Erythroblast (primary cell): ENCODE measurements at regions not wholly inside any gene's neighbourhood (a gene's known extent, or its start where the extent isn't known, plus 50 kb on each side); places are given as distances from the start of the nearest gene placed in this dataset.

Experiments used
- DNase-seq, 2 experiments: peaks; one replicate each; lab custom pipeline; 2025; lab: John Stamatoyannopoulos, UW
- GATA1 ChIP-seq: IDR thresholded peaks from 2 replicates; pipeline ENCODE4 v1.6.1; 2011; ENCODE audit warnings: low read depth, mild to moderate bottlenecking, control low read depth, low read length, moderate library complexity
- POLR2A ChIP-seq: IDR thresholded peaks from 2 replicates; pipeline ENCODE4 v1.6.1; 2011; ENCODE audit warnings: mild to moderate bottlenecking, low read length

DNA sequence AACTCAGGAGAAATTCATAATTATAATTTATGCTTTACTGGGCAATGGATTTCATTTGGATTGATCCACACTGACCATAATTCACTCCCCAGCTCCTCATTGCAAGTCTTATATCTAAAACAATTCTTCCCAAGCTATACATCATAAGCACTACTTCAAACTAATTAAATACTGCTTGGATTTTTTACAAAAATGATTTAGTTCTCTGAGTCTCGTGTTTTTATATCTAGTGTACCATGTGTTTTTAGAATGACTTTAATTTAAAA lies 443.8 kb downstream of the GPAM start:
- TF ChIP-seq GATA1 (no peak), POLR2A (no peak)

DNA sequence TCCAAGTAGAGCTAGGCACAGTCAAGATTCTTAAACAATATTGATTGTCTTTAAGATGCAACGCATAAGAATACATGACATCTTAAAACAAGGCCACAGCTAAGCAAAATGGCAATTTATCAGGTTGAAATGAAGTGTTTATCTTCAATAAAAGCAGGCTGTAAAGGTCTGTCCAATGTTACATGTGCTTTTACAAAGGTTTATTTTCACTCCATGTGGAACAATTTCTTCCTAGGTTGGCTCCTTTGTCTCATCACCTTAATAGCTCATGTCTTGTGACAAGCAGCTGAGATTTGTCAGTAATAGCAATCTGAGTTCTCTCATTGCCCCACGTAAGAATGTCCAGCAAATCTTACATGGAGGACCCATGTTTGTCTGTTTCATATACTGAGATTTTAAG lies 437.6 kb downstream of the GPAM start:
- DNase-seq, result no peak

More for the DNA sequence above, 443.8 kb downstream of the GPAM start:
- no peak for DNase-seq

DNA sequence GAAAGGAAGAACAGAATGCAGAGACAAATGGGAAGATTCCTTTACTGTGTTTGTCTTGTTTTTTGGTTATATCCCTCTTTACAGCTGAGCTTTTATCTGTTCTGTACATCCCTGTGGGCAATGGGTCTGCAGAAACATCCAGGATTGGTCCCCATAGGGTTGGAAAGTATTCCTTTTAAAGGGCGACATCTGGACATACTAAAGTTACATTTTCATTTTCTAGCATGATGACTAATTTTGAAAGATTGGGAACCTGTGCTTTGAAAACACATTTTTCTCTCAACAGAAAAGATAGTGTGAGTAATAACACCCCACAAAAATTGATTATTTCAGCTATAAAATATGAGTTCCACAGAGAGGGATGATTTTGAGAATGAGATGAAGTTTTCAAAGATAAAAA lies 435.8 kb downstream of the GPAM start:
- no peak for DNase-seq
- TF ChIP-seq POLR2A (no peak), GATA1 (no peak)

More for the DNA sequence above, 437.6 kb downstream of the GPAM start:
- no peak for TF ChIP-seq GATA1
- TF ChIP-seq POLR2A, result no peak

DNA sequence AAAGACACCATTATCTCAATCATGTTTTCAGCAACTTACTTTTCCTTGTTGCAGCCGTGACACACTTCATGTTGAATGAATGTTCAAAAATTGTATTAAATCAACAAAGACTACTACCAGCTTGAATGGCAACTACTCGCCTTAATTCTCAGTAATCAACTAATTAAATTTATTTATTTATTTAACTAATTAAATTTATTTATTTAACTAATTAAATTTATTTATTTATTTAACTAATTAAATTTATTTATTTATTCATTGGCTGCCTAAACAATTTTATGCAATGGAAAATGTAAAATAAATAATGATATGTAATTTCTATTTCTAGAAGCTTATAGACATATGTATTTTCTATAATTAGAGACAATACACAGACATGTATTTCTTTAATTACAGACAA lies 435.4 kb downstream of the GPAM start:
- DNase-seq, result no peak
- TF ChIP-seq GATA1, result no peak
- no peak for TF ChIP-seq POLR2A

DNA sequence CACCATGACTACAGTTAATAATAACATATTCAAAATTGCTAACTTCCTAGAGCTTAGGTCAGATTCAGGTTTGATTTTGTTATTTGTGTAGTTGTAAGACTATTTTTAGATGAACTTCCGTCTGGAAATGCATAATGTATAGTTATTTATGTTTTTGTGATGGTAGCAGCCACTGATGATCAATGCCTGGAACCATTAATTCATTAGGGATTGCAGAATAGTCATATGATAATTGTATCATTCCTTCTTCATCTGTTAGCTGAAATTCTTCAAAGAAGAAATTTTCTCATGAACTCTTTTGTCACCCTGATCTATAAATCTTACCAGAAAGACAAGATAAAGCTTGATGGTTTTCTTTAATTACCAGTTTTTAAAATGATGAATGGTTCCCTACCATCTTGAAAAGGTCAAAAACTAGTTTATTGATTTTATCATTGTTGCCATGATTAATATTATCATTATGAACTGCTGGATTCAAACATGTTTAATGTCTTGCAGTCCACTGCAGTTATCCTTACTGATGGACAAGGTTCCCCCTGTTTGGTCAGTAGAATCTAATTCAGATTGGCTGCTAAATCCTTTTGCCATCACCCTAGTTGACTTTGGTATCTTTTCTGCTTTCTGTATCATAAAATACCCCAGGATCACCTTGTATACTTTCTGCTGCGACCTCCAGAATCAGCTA lies 433.3 kb downstream of the GPAM start:
- no peak for DNase-seq
- TF ChIP-seq POLR2A, result no peak
- no peak for TF ChIP-seq GATA1

DNA sequence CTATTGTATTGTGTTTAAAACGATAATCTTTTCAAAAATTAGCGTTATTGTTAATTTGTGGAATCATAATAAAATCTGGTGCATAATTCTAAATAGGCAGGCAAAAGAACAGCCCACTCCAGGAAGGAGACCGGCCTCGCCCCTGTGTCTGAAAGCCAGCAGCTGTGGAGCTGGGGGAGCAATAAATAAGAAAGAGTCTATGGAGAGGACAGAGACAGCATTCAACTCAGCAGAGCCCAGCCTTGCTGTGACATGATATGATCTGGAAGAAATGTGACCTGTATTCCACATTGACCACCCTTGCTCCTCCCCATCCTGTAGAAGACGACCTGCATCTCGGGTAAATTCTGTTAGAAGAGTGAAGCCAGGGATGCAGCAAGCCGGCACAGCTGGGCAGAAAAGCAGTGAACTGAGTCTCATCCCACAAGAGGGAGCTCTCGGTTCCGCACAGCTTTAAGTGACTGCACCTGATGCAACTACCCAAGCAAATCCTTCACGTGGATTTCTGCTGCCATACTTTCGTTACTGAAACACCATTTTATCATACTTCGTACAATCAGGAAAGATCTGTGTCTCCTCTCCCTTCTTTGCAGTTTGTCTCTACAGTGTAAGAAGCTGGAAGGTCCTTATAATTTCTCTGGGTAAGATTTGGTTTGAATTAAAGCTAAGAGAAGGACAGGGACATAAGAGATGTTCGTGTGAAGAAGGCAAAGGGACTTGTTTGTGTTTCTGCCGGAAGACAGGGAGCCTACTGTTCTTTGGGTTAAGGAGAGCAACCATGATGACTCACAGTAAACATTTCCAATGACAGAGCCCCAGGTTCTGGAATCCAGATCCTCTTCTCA lies 427.1 kb downstream of the GPAM start:
- DNase-seq, result peak; percentile 3 to 28

DNA sequence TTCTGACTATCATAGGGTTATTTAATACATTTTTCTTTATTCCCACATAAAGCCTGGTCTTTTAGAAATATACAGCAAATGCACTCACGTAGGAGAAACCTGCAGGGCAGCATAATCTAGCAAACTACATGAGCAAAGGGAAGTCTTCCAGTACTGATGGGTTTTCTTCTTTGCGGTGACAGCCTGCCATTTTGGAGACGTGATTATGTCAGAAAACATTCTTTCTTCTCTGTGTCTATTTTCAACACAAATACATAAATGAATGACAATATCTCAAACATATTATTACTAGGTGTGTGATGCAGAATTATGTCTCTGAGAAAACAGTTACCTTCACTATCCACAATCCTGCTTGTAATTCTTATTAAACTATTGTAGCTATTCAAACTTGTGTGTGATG lies 425.0 kb downstream of the GPAM start:
- DNase-seq, result no peak
- TF ChIP-seq POLR2A (no peak), GATA1 (no peak)

More for the DNA sequence above, 427.1 kb downstream of the GPAM start:
- TF ChIP-seq GATA1 (no peak), POLR2A (no peak)

DNA sequence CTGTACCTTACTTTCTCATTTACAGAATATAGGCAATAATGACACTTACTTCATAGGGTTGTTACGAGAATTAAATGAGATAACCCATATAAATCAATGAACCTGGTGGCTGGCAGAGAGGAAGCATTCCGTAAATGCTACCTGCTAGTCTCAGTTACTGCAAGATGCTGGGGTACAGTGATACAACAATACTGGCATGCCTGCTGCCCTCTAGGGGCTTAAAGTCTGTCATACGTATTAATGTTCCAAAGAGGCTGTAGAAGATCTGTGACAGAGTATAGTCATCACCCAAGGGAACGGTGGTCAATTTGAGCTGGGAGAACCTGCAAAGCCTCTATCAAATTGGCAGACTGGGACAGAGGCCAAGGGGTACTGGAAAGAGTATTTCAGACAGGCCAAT lies 421.5 kb downstream of the GPAM start:
- peak in 1 of 2 experiments; percentile 6 for DNase-seq
- TF ChIP-seq GATA1 (no peak), POLR2A (no peak)

DNA sequence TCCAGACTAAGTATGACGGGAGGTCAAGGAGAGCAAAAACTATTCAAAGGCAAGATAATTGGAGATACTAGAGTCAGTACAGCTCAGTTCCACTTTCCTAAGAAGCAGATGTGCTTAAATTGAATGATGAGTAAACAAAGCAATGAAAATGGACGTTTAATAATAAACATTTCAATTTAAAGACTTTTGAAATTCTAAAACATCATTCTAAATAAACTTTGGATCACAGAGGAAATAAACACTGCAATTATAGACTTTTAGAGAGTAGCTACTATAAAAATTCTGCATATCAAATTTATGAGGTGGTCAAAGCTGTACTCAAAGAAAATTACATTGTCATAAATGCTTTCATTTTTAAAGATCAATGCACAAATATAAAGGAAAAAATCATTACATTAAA lies 418.3 kb downstream of the GPAM start:
- no peak for DNase-seq
- no peak for TF ChIP-seq GATA1

DNA sequence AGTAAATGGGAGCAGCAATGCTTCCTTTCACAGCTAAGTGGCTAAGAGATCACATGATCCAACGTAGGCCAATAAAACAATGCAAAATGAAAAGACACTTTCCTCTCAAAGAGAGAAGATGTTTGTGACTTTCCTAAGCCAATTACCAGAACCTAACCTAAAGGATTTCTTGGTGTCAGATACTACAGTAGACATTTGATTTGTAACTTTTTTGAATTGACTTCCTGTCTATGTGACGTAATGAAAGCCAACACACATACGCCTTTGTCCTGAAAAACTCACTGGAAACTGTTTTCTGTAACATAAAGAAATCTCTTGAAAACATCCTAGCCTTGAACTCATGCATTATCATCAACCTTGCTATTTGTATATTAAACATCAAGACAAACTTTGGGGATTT lies 417.1 kb downstream of the GPAM start:
- no peak for DNase-seq
- TF ChIP-seq POLR2A (no peak), GATA1 (no peak)

DNA sequence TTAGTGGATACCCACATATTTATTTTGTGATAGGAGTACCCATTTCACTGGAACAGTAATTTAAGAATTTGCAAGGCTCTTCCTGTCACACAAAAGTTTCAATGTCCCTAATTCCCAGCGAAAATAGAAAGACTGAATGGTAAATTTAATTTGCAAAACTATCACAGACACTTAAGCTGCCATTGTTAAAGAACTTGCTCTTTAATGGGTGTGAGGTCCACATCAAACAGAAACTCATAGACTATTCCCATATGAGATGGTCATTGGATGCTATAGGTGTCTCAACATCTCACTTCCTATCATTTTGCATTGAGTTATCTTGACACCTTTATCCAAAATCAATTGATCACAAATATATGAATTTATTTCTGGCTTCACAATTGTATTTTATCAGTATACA lies 415.9 kb downstream of the GPAM start:
- TF ChIP-seq POLR2A, result no peak
- no peak for TF ChIP-seq GATA1
- DNase-seq, result no peak

DNA sequence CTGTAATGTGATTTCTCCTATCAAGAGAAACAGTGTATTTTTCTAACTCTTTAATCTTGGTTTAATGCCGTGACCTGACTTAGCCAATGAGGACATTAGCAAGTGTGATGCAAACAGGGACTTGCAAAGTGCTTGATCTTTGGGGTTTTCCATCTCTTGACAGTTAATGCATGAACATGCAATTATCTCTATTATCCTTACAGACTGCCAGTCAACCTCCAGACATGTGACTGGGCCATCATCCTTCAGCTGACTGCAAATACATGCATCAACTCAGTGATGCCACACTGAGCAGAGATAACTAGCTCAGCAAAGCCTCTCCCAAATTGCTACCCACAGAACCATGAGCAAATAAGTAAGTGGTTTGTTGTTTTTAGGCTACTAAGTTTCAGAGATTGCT lies 409.6 kb downstream of the GPAM start:
- TF ChIP-seq POLR2A (no peak), GATA1 (no peak)
- no peak for DNase-seq

DNA sequence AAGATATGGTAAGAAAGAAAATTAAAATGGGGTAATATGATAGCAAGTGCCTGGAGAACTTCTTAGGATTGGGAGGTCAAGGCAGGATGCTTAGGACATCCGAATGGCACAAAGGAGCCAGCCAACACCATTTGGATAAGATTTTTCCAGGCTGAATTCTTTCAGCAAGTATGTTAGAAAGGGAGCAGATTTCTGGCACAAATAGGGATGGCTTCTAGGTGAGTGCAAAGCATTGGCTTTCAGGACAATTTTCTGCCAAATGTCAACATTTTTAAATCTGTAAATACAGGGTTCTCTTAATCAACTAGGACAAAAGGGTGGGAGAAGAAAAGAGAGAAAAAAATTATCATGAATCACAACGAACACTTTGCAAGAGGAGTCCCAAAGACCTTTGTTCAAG lies 409.1 kb downstream of the GPAM start:
- no peak for TF ChIP-seq GATA1
- TF ChIP-seq POLR2A, result no peak
- no peak for DNase-seq

DNA sequence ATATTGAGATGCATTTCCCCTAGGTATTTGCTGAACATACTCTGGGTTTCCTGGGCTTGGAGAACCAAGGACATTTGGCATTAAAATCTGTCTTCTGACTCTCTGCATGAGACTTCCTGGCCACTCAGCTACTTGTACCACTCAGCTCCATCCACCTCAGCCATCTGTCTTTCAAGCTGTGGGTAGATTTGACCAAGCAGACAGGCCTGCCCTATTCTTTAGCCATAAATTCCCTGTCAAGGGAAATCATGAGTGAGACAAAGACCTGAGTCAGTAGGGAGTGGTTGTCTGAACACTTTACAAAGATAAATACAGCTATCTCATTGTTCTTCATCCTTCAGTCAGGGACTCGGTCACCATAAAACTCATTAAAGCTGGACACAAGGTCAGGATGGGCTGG lies 399.1 kb downstream of the GPAM start:
- no peak for DNase-seq
- TF ChIP-seq GATA1 (no peak), POLR2A (no peak)
